ENCODE measurements at regions not wholly inside any gene's neighbourhood (a gene's known extent, or its start where the extent isn't known, plus 50 kb on each side); places are given as distances from the start of the nearest gene placed in this dataset.

DNA sequence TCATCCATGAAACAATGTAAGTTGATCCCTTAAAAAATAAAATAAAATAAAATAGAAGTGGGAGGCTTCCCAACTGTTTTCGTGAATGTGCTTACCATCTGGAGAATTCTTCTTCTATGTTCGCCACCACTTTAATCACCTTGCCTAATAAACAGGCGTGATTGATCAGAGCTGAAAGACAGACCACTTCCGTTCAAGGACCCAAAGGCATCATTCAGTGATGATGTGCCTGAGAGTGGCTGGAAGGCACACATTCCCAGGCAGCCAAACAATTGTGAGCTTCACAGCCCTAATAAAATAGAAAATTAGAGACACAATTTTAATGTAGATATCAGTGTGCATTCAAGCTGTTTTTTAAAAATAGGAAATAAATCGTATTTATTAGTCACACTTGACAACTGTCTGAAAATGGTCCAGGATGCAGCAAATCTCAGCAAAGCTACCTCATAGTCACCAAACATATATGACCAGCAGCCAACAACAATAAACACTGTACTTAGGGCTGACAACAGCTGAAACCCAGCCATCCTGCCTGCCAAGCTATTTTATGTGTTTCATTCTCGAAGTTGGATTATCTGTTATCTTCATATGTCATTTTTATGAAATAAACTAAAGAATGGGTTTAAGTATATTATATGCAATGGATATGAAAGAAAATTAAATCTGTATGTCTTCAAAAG is 163.2 kb upstream of the FAM9B start:
- no peak for DNase-seq (ENCODE audit: low read depth)

DNA sequence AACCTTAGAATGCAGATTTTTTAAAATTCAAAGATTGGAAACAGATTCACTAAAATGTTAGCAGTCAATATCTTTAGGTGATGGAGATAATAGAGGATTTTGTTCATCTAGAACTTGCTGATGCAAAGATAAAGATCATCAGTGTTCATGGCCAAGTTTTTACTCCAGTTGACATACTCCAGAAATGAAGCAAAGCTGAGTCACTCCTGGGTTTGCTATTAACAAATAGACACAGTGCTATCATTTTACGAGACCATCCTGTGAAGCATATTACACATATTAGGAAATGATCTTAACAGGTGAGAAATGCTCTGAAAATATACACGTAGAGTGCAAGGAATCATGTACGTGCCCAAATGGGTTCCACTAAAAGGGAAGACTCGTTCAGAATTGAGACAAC is 170.6 kb upstream of the FAM9B start:
- DNase-seq (ENCODE audit: low read depth), result no peak

DNA sequence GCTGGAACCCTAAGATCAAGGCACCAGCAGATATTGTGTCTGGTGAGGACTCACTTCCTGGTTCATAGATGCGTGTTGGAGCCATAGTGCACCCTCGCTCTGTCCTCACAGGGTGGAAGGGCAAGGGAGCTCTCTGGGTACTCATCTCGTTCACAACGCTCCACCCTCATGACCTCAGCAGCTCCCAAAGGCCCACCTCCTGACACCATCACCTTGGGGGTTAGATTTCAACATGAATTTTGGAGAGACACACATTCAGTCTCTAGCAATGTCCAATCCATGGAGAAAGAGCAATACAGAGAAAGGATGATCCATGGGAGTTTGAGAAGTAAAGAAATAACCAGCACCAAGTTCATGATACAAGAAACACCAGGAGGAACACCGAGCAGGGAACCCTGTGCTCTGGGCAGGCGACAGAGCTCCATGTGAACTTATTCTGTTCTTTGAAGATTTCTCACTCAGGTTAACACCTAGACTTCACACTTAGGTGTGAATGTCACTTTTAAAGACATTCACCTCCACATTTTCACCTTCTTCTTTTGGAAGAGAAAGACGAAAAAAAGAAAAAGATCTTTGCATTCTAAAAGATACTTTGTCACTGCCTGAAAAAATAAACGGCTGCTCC is 171.8 kb upstream of the FAM9B start:
- DNase-seq (ENCODE audit: low read depth), result no peak

DNA sequence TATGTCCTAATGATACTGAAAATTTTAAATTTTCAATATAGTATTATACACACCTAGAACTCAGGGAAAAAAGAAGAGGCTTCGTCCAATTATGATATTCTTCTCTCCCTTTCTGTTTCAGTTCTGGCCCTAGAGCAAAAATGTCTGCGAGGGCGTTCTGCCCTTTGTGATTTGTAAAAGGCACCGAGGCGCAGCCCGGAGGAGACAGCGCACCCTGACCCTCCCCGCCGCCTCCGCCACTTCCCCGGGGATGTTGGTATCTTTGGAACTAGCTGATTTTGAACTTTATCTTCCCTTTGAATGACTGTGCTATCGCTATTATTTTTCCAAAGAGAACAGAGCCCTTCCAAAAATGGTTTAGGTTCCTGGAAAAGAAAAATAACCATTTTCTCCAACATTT is 173.2 kb upstream of the FAM9B start:
- no peak for DNase-seq (ENCODE audit: low read depth)

DNA sequence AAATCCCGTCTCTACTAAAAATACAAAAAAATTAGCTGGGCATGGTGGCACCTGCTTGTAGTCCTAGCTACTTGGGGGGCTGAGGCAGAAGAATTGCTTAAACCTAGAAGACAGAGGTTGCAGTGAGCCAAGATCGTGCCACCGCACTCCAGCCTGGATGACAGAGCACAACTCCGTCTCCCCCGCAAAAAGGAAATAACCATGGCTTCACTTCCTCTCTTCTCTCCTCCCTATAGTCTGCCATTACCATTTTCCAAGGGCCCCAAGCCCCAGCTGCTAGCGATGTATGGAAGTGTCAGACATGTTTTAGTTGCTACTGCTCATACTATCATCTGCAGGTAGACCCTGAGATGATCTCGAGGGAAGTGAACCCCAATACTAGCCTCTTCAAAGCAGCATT is 177.3 kb upstream of the FAM9B start:
- DNase-seq (ENCODE audit: low read depth), result no peak

DNA sequence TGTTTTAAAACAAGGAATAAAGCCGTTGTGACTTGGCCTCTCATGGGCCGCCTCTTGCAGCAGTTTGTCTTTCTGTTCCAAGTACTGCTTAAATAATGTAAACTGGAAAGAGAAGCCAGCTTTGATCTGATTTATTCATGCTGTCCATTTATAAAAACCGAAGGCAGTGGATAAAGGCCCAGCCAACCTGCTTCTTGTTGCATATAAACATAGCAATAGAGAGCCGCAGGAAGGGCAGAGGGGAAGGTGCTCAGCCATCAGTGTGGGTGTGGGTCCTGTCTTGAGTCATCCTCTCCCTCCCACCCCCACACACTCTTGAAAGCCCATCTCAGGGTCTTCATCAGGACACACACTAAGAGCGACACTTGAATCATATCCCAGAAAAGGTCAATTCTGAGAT is 187.9 kb upstream of the FAM9B start:
- DNase-seq (ENCODE audit: low read depth), result no peak

DNA sequence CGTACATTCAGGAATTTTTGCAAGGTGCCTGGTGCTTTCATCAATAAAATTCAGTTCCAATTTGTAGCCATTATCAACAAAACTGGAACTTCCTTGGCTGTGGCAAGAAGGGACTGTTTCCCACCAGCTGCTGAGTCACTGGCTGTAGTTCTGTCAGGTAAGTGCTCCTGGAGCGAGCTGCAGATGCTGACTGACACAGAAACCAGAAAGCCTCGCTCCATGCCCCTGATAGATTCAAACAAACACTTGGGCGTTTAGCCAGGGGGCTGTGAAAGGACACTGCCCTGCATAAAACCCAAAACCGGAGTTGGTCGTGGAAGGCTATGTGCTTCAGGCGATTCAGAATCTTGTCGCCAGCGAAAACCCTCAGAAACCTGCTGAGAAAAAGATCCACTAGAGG is 188.4 kb upstream of the FAM9B start:
- no peak for DNase-seq (ENCODE audit: low read depth)

DNA sequence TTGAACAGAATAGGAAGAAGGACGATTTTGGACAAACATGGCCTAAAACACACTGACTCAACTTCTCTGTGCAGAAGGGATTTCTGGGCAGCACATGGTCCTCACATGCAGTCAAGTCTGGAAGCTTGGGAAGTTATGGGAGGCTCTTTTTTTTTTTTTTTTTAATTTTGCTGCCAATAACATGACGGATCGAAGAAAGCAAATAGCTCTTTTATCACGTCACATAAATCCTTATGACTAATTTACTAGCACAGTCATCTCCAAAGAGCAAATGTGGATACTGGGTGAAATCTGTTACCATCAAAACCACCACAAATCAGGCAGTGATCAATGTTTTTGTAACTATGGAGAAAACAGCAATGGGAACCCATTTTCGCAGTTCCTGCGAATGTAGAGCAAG is 193.3 kb upstream of the FAM9B start:
- DNase-seq (ENCODE audit: low read depth), result no peak

DNA sequence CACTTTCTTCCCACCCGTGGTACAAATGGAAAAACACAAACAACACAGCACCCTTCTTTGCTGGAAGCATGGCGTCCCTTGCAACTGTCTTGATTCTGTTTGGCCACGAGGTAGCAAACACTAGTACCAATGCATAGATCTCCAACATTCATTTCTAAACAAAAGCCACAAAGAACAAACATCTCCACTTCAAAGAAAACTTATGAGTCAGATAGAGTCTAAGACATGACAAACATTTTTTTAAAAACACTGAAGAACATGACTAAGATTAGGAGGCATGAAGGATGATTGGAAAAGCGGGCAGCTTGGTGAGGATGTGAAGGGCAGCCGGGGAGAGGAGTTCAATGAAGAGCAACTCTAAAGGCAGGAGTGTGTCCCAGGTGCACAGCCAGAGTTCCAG is 197.6 kb upstream of the FAM9B start:
- DNase-seq (ENCODE audit: low read depth), result no peak

DNA sequence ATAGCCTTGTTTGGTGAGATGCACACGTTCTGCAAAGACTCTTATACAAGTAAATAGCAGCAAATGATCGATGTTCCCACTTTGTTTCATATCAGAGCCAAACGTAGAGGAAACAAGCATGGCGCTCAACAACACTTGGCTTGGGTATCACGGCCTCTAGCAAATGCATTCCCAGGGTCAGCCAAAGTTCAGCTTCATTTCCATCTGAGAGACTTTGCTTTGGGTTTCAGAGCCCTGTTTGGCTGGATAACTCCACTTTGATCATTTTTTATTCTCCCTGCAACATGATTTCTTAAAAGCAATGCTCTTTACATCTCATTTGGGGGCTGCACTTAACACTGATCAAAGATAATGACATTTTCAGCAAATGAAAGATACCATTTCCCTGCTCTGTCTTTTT is 199.2 kb upstream of the FAM9B start:
- DNase-seq (ENCODE audit: low read depth), result no peak

DNA sequence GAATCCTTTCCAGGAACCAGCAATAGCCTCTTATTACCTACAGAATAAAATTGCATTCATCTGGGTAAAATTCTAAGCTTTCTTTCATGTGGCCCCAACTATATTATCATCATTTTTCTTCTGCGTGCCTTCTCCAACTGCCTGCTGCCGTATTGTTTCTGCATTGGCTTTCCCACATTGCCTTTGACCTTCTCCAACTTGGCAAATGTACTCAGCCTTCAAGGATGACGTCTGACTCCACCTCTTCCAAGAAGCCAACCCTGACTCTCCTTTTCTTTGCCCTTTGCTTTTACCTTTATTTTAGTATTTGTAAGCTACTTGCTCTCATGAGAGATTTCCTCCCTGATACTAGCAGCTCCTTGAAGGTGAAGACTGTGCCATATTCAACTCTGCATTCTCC is 200.4 kb upstream of the FAM9B start:
- no peak for DNase-seq (ENCODE audit: low read depth)

DNA sequence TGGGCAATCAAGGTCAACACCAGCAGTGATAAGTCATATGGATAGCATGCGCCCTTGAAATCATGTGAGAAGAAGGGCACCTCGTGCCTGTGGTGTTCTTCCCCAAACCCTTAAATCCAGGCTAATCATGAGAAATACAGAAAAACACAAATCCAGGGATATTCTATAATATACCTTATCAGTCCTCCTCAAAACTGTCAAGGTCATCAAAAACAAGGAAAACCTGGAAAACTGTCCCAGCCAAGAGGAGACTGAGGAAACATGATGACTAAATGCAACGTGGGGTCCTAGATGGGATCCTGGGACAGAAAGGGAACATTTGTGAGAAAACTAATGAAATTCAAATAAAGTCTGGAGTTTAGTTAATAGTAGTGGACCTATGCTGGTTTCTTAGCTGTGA is 201.8 kb upstream of the FAM9B start:
- no peak for DNase-seq (ENCODE audit: low read depth)

DNA sequence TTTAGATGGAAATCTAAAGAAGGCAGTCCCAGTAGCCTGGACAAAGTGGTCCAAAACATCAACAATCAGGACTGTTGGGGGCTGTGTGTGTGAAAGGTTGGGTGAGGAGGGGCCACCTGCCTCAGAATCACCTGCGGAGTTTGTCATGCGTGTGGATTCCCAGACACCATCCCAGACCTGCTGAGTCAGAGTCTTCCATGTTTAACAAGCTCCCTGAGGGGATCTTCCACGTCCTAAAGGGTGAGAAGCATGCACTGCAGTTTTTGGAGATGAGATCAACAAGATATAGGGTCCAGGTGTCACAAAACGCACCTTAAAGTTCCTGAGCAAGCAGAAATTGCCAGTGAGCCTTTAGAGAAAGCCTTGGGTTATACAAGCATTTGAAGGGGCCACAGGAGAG is 207.0 kb upstream of the FAM9B start:
- no peak for DNase-seq (ENCODE audit: low read depth)

DNA sequence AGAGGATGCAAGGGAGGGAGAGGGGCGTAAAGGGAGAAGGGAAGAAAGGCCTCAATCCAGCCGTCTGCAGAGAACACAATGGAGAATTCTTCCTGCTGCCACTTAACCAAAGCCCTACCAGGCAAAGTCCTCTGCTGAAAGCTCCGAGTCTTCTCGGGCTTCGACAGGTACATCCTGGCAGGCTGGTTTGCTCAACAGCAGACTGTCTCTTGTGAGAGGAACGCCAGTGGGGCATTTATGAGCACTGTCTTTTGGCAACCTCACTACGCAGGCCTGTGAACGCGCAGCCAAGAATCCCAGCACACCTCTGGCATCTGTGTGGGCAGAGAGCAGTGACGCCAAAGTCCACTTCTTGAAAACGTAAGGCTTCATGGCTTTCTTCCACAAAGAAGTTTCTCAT is 207.5 kb upstream of the FAM9B start:
- no peak for DNase-seq (ENCODE audit: low read depth)

DNA sequence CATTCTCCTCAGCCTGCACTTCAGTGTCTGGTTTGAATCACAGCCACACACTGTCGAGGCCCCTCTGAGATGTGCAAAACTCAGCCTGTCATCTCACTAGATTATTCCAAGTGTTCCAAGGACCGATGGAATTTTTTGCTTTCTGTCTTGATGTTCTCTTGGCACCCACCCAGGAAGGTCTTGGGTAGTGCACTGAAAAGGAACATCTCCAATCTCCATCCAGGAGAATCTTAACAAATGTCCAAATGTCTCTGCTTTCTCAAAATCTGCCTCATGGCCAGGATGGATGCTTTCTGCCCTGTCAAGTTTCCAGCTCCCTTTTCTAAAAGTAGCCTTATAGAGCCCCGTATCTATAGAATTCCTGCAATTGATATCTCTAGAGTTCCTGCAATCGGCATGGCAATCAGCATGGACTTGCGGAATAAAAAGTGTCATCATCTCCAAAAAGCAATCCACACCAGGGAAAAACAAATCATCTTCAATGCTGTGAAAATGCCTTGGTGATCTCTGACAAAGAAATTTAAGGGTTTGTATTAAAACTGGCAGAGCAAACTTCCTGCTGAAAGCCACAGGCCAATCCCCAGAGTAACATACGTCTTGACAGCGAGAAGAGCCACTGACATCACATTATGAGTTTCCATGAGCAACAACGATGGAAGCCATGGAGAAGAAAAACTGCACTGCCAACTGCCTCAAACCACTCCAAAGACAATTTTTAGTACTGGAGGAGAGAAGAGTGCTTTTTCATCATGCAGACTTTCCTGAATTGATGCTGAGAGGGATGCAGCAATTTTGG is 215.3 kb upstream of the FAM9B start:
- no peak for DNase-seq (ENCODE audit: low read depth)

DNA sequence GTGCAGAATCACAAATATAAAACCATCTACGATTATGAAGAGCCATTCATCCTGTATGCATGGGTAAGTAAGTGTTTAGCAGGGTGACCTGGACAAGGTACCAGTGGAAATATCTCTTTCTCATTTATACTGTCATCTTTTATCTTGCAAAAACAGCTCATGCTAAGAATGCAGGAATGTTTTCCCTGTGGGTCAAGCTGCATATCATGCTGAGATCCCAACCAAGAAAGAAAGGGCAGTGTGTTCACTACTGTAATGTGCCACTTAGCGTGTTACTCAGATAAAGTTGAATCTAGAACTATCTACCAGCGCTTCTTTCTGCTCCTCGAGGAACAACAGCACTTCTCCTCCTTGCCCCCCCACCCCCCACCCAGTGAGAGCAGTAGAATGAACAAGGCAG is 212.7 kb upstream of the TBL1X start:
- DNase-seq (ENCODE audit: low read depth), result no peak

DNA sequence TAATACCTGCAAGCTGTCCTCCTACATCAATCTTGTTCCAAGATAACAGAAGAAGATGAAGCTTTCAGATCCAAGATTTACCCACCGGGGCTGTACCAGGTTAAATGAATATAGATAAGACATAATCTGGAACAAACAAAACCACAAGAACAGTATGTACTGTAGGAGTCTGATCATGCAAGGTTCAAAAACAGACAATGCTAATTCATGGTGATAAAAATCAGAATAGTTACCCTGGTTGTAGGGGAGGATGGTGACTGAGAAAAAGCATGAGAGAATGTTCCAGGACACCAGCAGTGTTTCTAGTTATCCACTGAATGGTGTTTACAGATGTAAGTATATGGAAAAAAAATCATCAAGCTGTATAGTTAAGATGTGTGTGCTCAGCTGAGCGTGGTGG is 211.6 kb upstream of the TBL1X start:
- DNase-seq (ENCODE audit: low read depth), result no peak

DNA sequence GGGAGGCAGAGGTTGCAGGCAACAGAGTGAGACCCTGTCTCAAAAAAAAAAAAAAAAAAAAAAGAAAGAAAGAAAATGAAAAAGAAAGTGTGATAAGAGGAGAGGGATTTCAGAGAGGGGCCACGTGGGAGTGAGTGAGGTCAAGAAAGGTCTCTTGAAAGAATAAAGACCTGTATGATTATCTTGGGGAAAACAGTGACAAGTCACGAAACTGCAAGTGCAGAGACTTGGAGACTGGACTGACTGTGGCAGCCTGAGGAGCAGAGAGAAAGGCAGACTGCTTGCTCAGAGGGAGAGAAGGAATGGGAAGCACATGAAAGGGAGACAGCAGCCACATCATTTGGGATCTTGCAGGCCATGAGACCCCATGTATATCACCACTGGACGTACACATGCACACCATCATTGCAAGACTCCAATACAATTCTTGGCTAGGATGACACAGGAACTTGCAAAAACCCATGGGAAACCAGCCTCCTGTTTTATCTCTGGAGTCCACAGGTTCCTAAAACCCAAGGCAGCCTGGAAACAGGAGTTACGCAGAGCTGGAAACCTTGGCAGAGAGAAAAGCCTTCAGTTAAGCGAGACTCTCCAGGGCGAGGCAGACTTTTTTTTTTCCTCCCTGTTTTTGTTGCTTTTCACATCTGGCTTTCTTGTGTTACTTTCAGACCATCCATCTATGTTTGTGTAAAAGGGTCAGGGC is 207.0 kb upstream of the TBL1X start:
- no peak for DNase-seq (ENCODE audit: low read depth)

DNA sequence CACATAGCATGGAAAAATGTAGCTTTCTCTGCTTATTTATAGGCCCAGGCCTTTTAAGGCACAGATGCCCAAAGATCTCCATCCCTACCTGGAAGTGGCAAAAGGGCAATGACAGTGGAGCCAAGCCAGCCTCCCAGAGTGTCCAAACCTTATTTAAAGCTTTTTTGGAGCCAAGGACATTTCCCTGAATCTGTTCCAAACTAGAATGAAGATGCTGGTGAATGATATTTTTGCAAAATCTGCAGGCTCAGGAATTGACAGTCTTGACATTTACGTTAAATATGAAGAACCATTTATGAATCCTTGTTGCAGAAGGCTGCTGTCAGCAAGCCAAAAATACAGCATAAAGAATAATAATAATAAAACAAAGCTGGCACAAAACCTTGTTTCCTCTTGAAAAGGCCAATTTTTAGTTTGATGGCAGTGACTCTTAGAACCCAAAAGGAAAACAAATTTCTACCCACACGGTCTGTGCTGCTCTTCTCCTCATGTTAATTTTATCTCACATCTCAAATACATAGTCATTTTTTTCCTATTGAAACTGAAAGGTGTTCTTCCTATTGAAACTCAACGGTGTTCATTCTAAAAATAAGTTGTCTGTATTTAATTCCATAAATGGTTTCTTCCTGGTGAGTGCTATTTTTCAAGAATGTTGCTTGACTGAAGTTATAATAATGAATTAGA is 206.3 kb upstream of the TBL1X start:
- no peak for DNase-seq (ENCODE audit: low read depth)

DNA sequence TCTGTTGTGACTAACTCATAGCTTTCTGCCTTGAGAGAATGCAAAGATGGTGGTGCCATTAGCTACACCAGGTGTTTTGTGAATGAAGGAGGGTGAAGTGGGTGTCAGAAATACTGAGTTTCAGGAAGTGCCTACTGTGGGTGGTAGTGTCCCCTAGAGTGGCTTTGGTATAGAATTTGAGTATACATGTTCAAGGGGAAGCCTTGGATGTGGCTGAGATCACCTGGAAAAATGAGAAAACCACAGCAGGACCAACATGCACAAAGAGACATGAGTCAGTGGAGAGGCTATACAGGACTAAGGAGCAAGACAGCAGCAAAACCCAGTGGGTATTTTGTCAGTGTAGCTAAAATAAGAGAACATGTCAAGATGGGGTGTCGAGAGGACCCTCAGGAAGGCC is 204.3 kb upstream of the TBL1X start:
- no peak for DNase-seq (ENCODE audit: low read depth)

DNA sequence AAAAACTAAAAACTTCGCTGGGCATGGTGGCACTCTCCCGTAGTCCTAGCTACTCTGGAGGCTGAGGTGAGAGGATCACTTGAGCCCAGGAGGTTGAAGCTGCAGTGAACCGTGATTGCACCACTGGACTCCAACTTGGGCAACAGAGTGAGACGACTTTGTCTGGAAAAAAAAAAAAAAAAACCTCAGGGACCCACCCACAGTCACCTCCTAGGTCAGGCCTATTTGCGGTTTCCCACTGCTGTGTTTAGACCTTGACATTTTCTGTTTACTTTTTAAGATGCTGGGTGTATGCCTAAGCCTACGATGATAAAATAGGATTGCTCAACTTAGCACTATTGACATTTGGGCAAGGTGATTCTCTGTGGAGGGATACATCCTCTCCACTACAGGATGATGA is 197.4 kb upstream of the TBL1X start:
- DNase-seq (ENCODE audit: low read depth), result no peak

DNA sequence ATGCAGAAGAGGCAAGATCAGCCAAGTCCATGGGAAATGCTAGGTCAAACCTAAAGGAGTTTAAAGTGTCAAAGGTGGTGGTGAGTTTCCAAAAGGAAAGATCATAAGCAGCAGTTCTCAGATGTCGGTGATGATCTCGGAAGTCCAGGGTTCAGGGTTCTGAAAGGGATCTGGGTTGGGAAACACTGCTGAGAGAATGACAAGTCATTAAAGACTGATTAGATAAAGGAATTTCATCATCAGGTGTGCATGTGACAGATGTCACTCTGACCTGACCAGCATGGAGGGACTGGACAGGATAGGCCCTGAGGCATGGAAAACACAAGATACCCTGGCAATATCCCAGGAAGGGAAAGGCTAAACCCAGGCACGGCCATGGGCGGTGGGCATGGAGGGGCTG is 195.7 kb upstream of the TBL1X start:
- DNase-seq (ENCODE audit: low read depth), result no peak
